GM12864 (cell line): ENCODE measurements at regions not wholly inside any gene's neighbourhood (a gene's known extent, or its start where the extent isn't known, plus 50 kb on each side); places are given as distances from the start of the nearest gene placed in this dataset.

Experiments
- DNase-seq: peaks from one replicate; pipeline ENCODE4 v3.0.0-alpha.2; 2011; ENCODE audit warnings: low read depth
- H3K4me3 ChIP-seq: 2 replicates; pipeline ENCODE4 v1.5.1; 2011; ENCODE audit warnings: mild to moderate bottlenecking, low read depth, low read length, control low read depth
- TF ChIP-seq, protein P1 (sequence below): IDR thresholded peaks from 2 replicates; pipeline ENCODE4 v1.5.1; 2011; ENCODE audit warnings: low read depth, mild to moderate bottlenecking, moderate library complexity, low read length, control low read depth, inconsistent platforms; ENCODE audit errors: missing control alignments

DNA sequence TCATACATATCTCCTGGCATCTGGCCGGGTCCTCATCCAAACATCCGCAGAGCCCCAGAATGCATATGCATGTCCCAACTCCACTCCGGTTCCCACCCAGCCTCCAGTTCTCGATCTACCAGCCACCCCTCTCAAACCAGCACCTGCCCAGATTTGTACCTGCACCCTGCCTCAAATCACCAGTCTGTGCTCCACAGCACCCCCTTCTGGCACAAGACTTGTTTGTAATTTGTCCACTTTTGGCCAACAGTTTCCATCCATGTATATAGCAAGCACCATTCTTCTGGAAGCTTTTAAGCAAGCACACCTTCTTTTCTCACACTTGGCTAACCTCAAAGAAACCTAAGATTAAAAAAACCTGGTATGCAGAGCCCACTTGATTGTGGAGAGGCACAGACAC lies 644.1 kb downstream of the MID1IP1 start:
- no peak overlapping the region for H3K4me3 ChIP-seq
- DNase-seq: no peak
- TF ChIP-seq, protein P1, sequence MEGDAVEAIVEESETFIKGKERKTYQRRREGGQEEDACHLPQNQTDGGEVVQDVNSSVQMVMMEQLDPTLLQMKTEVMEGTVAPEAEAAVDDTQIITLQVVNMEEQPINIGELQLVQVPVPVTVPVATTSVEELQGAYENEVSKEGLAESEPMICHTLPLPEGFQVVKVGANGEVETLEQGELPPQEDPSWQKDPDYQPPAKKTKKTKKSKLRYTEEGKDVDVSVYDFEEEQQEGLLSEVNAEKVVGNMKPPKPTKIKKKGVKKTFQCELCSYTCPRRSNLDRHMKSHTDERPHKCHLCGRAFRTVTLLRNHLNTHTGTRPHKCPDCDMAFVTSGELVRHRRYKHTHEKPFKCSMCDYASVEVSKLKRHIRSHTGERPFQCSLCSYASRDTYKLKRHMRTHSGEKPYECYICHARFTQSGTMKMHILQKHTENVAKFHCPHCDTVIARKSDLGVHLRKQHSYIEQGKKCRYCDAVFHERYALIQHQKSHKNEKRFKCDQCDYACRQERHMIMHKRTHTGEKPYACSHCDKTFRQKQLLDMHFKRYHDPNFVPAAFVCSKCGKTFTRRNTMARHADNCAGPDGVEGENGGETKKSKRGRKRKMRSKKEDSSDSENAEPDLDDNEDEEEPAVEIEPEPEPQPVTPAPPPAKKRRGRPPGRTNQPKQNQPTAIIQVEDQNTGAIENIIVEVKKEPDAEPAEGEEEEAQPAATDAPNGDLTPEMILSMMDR: peak; percentile 42

DNA sequence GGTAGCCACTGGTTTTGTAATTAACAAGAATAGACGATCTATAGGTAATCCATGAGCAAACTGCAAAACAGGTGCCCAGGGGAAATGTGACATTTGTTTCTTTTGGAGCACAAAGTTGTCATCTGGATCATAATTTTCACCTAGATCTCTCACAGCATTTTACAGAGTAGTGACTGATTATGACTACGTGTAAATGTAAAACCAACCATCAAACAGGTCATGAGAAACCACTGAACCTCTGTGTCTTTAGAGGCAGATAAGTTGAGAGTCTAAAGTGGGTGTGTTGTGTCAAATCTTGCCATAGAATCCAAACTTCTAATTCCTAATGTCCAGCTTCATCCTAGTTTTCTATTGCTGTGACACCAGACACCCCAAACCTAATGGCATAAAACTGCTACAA lies 648.1 kb downstream of the MID1IP1 start:
- H3K4me3 ChIP-seq: no peak overlapping the region
- no peak for DNase-seq
- TF ChIP-seq, protein P1: no peak

DNA sequence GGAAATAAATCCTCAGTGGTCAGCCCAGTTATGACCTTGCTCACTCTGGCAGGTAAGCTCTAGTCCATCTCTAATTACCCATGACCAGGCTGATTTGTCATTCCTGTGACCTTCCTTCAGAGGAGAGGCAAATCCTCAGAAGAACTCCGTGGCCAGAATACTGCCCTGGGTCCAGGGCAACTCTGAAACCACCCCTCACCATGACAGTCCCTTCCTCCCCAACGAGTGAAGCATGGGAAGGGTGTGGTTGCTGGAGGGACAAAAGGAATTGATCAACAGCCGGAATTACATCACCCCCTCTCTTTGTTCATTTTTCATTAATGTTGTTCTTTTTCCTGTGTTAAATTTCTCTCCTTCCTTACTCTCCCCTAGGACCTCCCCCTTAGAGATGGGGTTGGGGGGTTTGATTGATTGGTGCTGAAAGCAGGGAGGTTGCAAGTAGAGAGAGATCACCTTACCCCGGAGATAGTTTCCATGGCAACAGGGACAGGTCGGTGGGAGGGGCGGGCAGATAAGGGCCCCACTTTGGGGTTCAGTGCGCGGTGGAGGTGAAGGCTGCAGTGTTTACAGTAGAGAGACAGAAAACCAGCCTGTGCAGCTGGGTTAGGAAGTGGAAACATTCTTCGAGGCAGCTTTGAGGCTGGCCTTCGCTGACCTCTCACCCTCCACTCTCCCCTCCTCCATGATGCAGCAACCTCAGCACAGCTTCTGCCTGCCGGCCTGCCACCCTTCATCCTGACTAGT lies 647.4 kb downstream of the BCOR start:
- TF ChIP-seq, protein P1: no peak
- no peak overlapping the region for H3K4me3 ChIP-seq
- DNase-seq: no peak

DNA sequence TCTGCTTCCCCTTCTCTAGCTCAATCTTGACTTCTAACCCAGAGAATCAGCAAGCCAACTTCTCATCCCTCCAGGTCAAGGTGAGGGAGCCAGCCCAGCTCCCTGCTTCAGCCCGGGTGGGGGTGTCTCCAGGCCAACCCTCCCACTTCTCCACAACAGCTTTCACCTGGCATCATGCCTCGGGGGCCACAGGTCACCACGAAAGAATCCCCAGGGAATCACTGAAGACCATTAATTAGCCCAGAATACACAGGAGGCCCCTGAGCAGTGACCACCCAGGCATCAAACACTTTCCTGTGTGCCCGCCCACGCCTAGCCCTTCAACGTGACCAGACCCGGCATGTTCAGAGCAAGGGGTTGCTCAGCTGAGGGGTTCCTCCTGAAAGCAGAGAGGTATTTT lies 646.7 kb downstream of the BCOR start:
- TF ChIP-seq, protein P1: no peak
- DNase-seq: no peak
- H3K4me3 ChIP-seq: no peak overlapping the region

DNA sequence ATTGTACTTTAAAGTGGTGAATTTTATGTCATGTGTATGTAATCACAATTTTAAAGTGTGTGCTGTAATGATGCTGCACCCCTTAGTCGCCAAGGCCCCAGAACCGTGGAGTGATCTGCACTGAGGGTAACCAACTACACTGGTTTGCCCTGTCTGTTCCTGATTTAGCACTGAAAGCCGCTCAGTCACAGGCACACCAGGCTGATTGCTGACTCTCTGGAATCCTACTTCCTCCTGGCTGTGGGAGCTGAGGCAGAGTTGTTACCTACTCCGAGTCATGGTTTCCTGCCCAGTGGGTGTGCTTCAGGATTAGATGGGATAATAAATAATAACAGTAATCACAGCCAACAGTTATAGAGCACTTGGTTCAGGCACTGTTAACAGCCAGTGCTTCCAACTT lies 645.4 kb downstream of the BCOR start:
- no peak overlapping the region for H3K4me3 ChIP-seq
- TF ChIP-seq, protein P1: no peak
- no peak for DNase-seq

DNA sequence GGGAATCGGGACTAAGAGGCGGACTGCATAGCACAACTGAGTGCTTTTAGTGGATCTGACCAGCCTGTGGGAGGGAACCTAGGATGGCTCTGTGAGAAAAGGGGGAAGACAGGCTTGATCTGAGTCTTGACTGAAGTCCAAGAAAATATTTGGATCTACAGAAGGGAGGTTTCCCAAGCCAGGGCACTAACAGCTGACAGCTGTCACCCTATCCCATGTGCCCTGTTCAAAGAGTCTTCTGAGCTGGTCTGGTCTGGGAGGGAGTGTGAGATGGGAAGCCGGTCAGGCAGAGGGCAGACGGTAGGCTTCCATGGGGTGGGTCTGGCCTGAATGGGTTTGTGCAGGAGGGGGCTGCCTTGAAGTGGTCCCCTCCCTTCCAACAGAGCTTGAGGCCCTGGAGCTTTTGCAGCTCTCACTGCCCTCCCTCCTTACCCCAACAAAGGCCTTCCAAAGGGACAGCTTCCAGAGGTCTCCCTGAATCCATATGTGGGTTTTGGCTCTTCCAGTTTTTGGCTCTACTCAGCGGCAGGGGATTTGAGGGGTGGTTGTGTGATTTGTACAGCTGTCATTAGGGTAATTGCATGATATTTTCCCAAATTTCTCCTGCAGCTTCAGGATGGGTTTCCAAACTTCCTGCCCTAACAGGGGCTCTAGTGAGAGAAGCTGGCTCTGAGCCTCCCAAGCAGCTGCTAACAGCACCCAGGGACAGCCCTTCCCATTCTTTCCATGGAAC lies 643.7 kb downstream of the BCOR start:
- no peak overlapping the region for H3K4me3 ChIP-seq
- DNase-seq: no peak
- TF ChIP-seq, protein P1: no peak
